Esophagus muscularis mucosa (tissue), 3 donors: ENCODE measurements at regions not wholly inside any gene's neighbourhood (a gene's known extent, or its start where the extent isn't known, plus 50 kb on each side); places are given as distances from the start of the nearest gene placed in this dataset.

Source experiments
- CTCF ChIP-seq, 3 experiments: fragments of 200-600 bp in 2 of 3; fragments of 450-650 bp in 1 of 3; sonication (generic) in 2 of 3; IDR thresholded peaks; one replicate each; pipeline ENCODE4 v1.5.1; 2017 to 2019; ENCODE audit warnings: antibody characterized with exemption in 3 of 3, mild to moderate bottlenecking in 2 of 3, moderate library complexity in 1 of 3
- EP300 ChIP-seq: sonication (generic); formaldehyde crosslinking; IDR thresholded peaks from one replicate; pipeline ENCODE4 v1.6.1; 2017; ENCODE audit warnings: antibody characterized with exemption

- no peak for TF ChIP-seq CTCF (IDR thresholded peaks at IDR 0.05)
- TF ChIP-seq EP300, result no peak
Measured at GRCh38 chr15:92524874-92525565, 130.6 kb downstream of the FAM174B start.
